AG08396 (cell line): ENCODE measurements at regions not wholly inside any gene's neighbourhood (a gene's known extent, or its start where the extent isn't known, plus 50 kb on each side); places are given as distances from the start of the nearest gene placed in this dataset.

Source experiments
- DNase-seq: peaks from one replicate; pipeline ENCODE4 v3.0.0; 2012; ENCODE audit warnings: low spot score, mixed read lengths

- no peak for DNase-seq
These were observed 307.2 kb upstream of the NR3C2 start for GRCh38 chr4:148749403-148749802.

- no peak for DNase-seq
These were observed 305.6 kb upstream of the NR3C2 start for GRCh38 chr4:148747721-148748268.

- no peak for DNase-seq
These were observed 298.5 kb upstream of the NR3C2 start for GRCh38 chr4:148740701-148741100.

- no peak for DNase-seq
These were observed 295.0 kb upstream of the NR3C2 start for GRCh38 chr4:148737061-148737770.

GRCh38 chr4:148735432-148736155 is 293.4 kb upstream of the NR3C2 start:
- DNase-seq = no peak

- DNase-seq = no peak
These were observed 288.6 kb upstream of the NR3C2 start for GRCh38 chr4:148730766-148731165.

GRCh38 chr4:148730082-148730640 is 287.9 kb upstream of the NR3C2 start:
- DNase-seq = no peak

GRCh38 chr4:148717988-148718387 is 275.8 kb upstream of the NR3C2 start:
- no peak for DNase-seq

GRCh38 chr4:148716431-148717052 is 274.3 kb upstream of the NR3C2 start:
- peak; percentile 6 for DNase-seq

- DNase-seq = no peak
These were observed 262.1 kb upstream of the NR3C2 start for GRCh38 chr4:148704291-148704690.

- DNase-seq = no peak
These were observed 252.5 kb upstream of the NR3C2 start for GRCh38 chr4:148694702-148695101.

GRCh38 chr4:148693913-148694649 is 251.9 kb upstream of the NR3C2 start:
- DNase-seq = no peak

- no peak for DNase-seq
These were observed 250.0 kb upstream of the NR3C2 start for GRCh38 chr4:148692242-148692641.

- DNase-seq = no peak
These were observed 244.2 kb upstream of the NR3C2 start for GRCh38 chr4:148686449-148686848.

GRCh38 chr4:148684638-148685037 is 242.4 kb upstream of the NR3C2 start:
- DNase-seq = no peak

- DNase-seq = no peak
These were observed 238.7 kb upstream of the NR3C2 start for GRCh38 chr4:148680884-148681283.

- DNase-seq = no peak
These were observed 234.1 kb upstream of the NR3C2 start for GRCh38 chr4:148676344-148676743.

- no peak for DNase-seq
These were observed 232.7 kb upstream of the NR3C2 start for GRCh38 chr4:148674876-148675275.

- DNase-seq = no peak
These were observed 222.4 kb upstream of the NR3C2 start for GRCh38 chr4:148664636-148665035.

- DNase-seq = no peak
These were observed 211.9 kb upstream of the NR3C2 start for GRCh38 chr4:148654131-148654530.

- no peak for DNase-seq
These were observed 211.5 kb upstream of the NR3C2 start for GRCh38 chr4:148653681-148654080.

GRCh38 chr4:148651991-148652390 is 209.8 kb upstream of the NR3C2 start:
- no peak for DNase-seq
